ENCODE measurements at regions not wholly inside any gene's neighbourhood (a gene's known extent, or its start where the extent isn't known, plus 50 kb on each side); places are given as distances from the start of the nearest gene placed in this dataset.

DNA sequence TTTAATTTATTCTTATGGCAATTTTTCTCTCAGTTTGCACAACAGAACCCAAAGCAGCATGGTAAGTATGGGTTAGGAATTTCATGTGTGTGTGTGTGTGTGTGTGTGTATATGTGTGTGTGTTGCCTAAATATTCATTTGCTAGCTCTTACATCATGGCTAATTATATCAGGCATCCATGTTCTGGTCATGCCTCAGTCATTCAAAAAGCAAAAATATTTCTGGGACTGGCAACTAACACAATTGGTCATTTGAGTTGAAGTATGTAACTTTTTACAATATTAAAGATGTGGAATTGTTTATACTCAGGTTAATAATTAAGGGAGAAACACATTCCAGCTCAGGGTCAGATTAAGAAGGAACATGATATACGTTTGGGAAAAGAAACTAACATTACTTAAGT lies 67.6 kb upstream of the PHYHIPL start:
- FAIRE-seq (no peak), DNase-seq (ENCODE audit: low spot score in 2 of 2) (no peak)

DNA sequence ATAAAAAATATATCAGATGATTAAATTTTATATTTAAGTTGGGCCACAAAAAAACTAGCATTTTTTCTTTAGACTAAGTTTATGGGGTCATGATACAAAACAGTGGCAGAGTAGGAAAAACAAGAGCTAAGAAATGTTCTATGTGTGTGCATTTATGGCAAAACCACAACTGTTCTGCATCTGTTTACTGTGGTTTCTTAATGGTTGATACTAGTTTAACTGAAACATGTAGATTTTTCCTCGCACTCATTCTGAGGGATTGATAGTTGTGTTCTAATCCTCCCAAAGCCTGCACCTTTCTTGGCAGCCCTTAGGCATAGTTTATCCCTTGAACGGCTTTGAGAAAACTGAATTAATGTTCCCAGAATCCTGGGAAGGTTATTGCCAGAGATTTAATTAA lies 66.6 kb upstream of the PHYHIPL start:
- no peak for DNase-seq (ENCODE audit: low spot score in 2 of 2)
- FAIRE-seq = no peak

DNA sequence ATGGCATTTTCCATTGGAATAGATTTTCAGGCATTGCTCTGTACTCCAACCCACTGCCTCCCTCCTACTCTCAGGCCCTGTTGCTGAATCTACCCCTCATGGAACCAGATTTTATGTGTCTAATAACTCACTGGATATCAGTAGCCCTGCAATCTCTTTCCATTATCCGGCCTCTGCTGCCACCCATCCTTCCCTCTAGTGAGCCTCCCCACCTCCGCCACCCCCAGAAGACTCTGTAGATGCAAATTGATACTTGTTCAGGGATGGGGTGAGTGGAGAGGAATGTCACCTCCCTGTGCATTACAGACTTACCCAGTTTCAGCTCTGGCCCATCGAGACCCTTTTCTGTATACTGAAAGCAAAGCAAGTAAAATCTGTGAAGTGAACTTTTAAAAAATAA lies 52.3 kb upstream of the PHYHIPL start:
- DNase-seq (ENCODE audit: low spot score in 2 of 2) (no peak), FAIRE-seq (no peak)

DNA sequence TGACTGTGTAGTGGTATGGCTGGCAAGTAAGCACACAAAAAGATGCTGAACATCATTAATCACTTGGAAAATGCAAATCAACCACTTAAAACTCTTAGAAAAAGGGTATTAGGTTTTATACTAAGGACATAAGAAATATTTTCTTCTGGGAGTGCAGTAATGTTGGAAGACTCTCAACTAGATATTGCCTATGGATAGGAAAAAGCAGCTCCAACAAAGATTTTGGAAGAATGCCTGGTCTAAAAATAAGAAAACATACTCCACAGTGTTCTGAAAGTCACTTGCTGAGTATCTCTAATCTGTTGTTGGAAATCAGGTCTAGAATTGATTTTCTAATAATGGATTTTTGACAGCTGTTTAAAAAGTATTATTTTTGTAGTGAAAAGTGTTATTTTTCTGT lies 50.8 kb upstream of the PHYHIPL start:
- no peak for DNase-seq (ENCODE audit: low spot score in 2 of 2)

DNA sequence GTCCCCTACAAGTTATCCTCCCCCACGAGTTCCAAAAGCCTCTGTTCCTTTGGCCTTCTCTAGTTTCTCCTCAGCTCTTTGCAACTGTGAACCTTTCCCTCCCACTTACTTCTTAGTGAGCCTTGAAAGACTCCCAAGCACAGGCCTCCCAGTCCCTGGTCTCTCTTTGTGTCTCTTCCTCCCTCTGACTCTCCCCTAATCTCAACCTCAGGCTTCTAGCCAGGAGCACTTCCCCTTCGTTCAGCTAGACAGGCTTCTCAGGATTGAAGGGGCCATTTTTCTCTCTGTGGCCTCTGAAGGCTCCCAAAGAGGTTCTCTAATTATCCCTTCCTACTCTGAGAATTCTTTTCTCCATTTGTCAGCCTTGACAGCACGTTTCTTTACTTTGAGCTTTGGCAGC lies 50.2 kb upstream of the PHYHIPL start:
- no peak for DNase-seq (ENCODE audit: low spot score in 2 of 2)

More for the DNA sequence above, 50.8 kb upstream of the PHYHIPL start:
- FAIRE-seq = no peak

More for the DNA sequence above, 50.2 kb upstream of the PHYHIPL start:
- no peak for FAIRE-seq
